ENCODE measurements at regions not wholly inside any gene's neighbourhood (a gene's known extent, or its start where the extent isn't known, plus 50 kb on each side); places are given as distances from the start of the nearest gene placed in this dataset.

DNA sequence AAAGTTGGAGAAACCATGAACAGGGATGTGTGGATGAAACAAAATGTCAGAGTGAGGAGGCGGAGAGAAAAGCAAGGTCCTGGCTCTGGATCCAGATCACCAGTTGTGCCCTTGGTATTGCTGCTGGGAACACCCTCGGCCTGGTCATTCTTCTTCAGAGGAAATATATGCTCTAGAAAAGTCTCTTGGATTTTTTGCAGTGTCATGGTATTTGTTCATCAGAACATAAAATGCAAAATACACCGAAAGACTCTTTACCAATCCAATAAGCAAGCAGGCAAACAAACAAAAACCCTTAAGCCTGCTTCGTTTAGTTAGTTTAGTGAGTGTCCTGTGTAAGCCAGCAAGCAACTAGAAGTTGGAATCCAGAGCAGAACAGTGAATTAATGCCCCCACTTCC lies 88.7 kb upstream of the CDH6 start:
- no peak overlapping the region for H3K4me2 ChIP-seq (ENCODE audit: extremely low read depth, insufficient read depth, low read length)
- no peak for DNase-seq (ENCODE audit: low read depth in 2 of 2)
- no peak overlapping the region for H3K4me3 ChIP-seq (replicated peaks in 1 of 4; ENCODE audit: control extremely low read depth in 1 of 4, insufficient read depth in 1 of 4, low read depth in 3 of 4, low read length in 4 of 4)
- no peak overlapping the region for H3K9ac ChIP-seq (ENCODE audit: insufficient read depth, low read length)
- H3K79me2 ChIP-seq (ENCODE audit: control insufficient read depth, insufficient read depth, low read length): no peaks in the 10 kb centered on the region
- H3K36me3 ChIP-seq (ENCODE audit: control insufficient read depth, insufficient read depth, low read length): no peaks in the 10 kb centered on the region
- H3K9me3 ChIP-seq (ENCODE audit: control insufficient read depth, insufficient read depth, low read depth, low read length): no peaks in the 10 kb centered on the region
- peaks cover 2% of the 10 kb centered on the region for H3K4me1 ChIP-seq (ENCODE audit: control insufficient read depth, extremely low read depth, insufficient read depth, low read length)
- H3K27me3 ChIP-seq (ENCODE audit: control insufficient read depth, insufficient read depth, low read length): no peaks in the 10 kb centered on the region
- no peak overlapping the region for H3K27ac ChIP-seq (ENCODE audit: insufficient read depth, low read length)
- no peak for TF ChIP-seq EZH2 (IDR thresholded peaks at IDR 0.05; ENCODE audit: low read length, missing control alignments)
- TF ChIP-seq, protein P1, sequence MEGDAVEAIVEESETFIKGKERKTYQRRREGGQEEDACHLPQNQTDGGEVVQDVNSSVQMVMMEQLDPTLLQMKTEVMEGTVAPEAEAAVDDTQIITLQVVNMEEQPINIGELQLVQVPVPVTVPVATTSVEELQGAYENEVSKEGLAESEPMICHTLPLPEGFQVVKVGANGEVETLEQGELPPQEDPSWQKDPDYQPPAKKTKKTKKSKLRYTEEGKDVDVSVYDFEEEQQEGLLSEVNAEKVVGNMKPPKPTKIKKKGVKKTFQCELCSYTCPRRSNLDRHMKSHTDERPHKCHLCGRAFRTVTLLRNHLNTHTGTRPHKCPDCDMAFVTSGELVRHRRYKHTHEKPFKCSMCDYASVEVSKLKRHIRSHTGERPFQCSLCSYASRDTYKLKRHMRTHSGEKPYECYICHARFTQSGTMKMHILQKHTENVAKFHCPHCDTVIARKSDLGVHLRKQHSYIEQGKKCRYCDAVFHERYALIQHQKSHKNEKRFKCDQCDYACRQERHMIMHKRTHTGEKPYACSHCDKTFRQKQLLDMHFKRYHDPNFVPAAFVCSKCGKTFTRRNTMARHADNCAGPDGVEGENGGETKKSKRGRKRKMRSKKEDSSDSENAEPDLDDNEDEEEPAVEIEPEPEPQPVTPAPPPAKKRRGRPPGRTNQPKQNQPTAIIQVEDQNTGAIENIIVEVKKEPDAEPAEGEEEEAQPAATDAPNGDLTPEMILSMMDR (conservative IDR thresholded peaks at IDR 0.05 in 1 of 2, IDR thresholded peaks at IDR 0.05 in 1 of 2; ENCODE audit: low read depth in 1 of 2, low read length in 2 of 2): no peak
- H4K20me1 ChIP-seq (ENCODE audit: control insufficient read depth, extremely low read depth, insufficient read depth, low read length): no peaks in the 10 kb centered on the region
- no peak overlapping the region for H2AFZ ChIP-seq (ENCODE audit: low read length)

DNA sequence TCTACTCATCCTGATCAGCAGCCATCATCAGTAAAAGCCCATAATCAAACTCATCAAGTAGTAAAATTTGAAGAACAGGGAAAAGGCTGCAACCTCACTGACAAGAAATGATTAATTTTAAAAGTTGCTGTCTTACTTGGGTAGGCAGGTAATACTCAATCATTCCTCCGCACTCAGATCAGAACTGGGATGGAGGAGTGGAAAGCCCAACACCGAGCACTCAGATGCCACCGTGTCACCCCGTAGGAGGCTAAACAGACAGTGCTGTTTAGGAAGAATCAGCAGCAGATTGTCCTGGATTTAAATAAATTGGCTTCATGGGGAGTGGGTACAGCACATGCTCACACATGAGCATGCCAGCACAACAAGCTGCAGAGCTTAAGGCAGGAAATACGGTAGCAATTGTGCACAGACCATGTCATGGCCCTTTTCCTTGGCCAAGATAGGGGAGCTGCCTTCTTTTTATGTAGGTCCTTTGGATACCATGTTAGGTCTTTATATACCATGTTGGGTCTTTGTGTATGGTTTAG lies 92.6 kb upstream of the CDH6 start:
- DNase-seq (ENCODE audit: low read depth in 2 of 2): no peak
- Histone ChIP-seq H3K79me2 (ENCODE audit: control insufficient read depth, insufficient read depth, low read length) (no peaks in the 10 kb centered on the region), H3K4me3 (replicated peaks in 1 of 4; ENCODE audit: control extremely low read depth in 1 of 4, insufficient read depth in 1 of 4, low read depth in 3 of 4, low read length in 4 of 4) (no peak overlapping the region), H3K27me3 (ENCODE audit: control insufficient read depth, insufficient read depth, low read length) (no peaks in the 10 kb centered on the region), H4K20me1 (ENCODE audit: control insufficient read depth, extremely low read depth, insufficient read depth, low read length) (no peaks in the 10 kb centered on the region), H3K4me1 (ENCODE audit: control insufficient read depth, extremely low read depth, insufficient read depth, low read length) (peaks cover 3% of the 10 kb centered on the region), H3K9ac (ENCODE audit: insufficient read depth, low read length) (no peak overlapping the region), H3K4me2 (ENCODE audit: extremely low read depth, insufficient read depth, low read length) (no peak overlapping the region), H3K36me3 (ENCODE audit: control insufficient read depth, insufficient read depth, low read length) (no peaks in the 10 kb centered on the region), H3K9me3 (ENCODE audit: control insufficient read depth, insufficient read depth, low read depth, low read length) (no peaks in the 10 kb centered on the region), H3K27ac (ENCODE audit: insufficient read depth, low read length) (no peak overlapping the region), H2AFZ (ENCODE audit: low read length) (no peak overlapping the region)
- TF ChIP-seq, protein P1 (conservative IDR thresholded peaks at IDR 0.05 in 1 of 2, IDR thresholded peaks at IDR 0.05 in 1 of 2; ENCODE audit: low read depth in 1 of 2, low read length in 2 of 2): no peak
- no peak for TF ChIP-seq EZH2 (IDR thresholded peaks at IDR 0.05; ENCODE audit: low read length, missing control alignments)

DNA sequence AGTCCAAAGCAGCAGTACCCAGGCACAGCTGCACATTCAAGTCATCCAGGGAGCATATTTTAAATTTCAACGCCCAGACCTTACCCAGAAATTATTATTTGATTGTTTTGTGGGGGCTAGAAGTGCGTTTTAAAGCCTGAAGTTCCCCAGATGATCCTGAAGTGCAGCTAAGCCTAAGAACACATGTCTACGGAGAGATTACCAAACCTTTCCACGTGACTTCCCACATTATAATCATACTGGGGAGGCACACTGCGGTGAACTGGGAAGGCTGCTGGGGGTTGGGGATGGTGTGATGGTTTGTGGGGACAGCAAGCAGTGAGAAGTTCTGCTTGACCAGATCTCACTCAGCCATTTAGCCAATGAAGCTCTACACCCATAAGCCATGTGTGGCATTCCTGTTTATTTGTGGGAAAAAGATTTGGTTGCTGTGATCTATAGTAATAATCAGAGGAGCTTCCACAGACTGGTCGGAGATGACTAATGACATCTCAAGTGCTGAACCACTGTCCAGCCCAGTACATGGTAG lies 93.4 kb upstream of the CDH6 start:
- H3K79me2 ChIP-seq (ENCODE audit: control insufficient read depth, insufficient read depth, low read length): no peaks in the 10 kb centered on the region
- no peak overlapping the region for H3K4me3 ChIP-seq (replicated peaks in 1 of 4; ENCODE audit: control extremely low read depth in 1 of 4, insufficient read depth in 1 of 4, low read depth in 3 of 4, low read length in 4 of 4)
- TF ChIP-seq, protein P1 (conservative IDR thresholded peaks at IDR 0.05 in 1 of 2, IDR thresholded peaks at IDR 0.05 in 1 of 2; ENCODE audit: low read depth in 1 of 2, low read length in 2 of 2): no peak
- TF ChIP-seq EZH2 (IDR thresholded peaks at IDR 0.05; ENCODE audit: low read length, missing control alignments): no peak
- H3K4me1 ChIP-seq (ENCODE audit: control insufficient read depth, extremely low read depth, insufficient read depth, low read length): peaks cover 3% of the 10 kb centered on the region
- no peaks in the 10 kb centered on the region for H3K36me3 ChIP-seq (ENCODE audit: control insufficient read depth, insufficient read depth, low read length)
- no peak overlapping the region for H3K4me2 ChIP-seq (ENCODE audit: extremely low read depth, insufficient read depth, low read length)
- DNase-seq (ENCODE audit: low read depth in 2 of 2): no peak
- no peak overlapping the region for H2AFZ ChIP-seq (ENCODE audit: low read length)
- no peaks in the 10 kb centered on the region for H3K9me3 ChIP-seq (ENCODE audit: control insufficient read depth, insufficient read depth, low read depth, low read length)
- no peaks in the 10 kb centered on the region for H4K20me1 ChIP-seq (ENCODE audit: control insufficient read depth, extremely low read depth, insufficient read depth, low read length)
- H3K27ac ChIP-seq (ENCODE audit: insufficient read depth, low read length): no peak overlapping the region
- H3K9ac ChIP-seq (ENCODE audit: insufficient read depth, low read length): no peak overlapping the region
- no peaks in the 10 kb centered on the region for H3K27me3 ChIP-seq (ENCODE audit: control insufficient read depth, insufficient read depth, low read length)

Data from fibroblast of lung (primary cell).